H1 (cell line): ENCODE measurements at regions not wholly inside any gene's neighbourhood (a gene's known extent, or its start where the extent isn't known, plus 50 kb on each side); places are given as distances from the start of the nearest gene placed in this dataset.

Experiments
- CTCF ChIA-PET: fragments of 300-600 bp; sonication (Branson Sonifier 250); formaldehyde crosslinking; loops from one replicate; lab custom pipeline; 2021; ENCODE audit not compliant: partially characterized antibody; lab: Charles Lee
- POLR2A ChIA-PET: fragments of 300-600 bp; sonication (Branson Sonifier 250); formaldehyde crosslinking; loops from one replicate; lab custom pipeline; 2021; ENCODE audit warnings: inconsistent platforms; ENCODE audit not compliant: partially characterized antibody; lab: Charles Lee
- DNase-seq, 2 experiments: peaks; one replicate each; pipeline versions ENCODE4 v3.0.0 to v3.0.0-alpha.2; 2010 to 2022; ENCODE audit warnings: low spot score in 2 of 2, low read depth in 1 of 2, mixed read lengths in 1 of 2
- FAIRE-seq: peaks from 2 replicates; lab custom pipeline; 2011; peaks lifted over from hg19 to GRCh38; lab: Jason Lieb, UNC
- H2AFZ ChIP-seq: 2 replicates; pipeline ENCODE4 v1.8.1; 2012; ENCODE audit warnings: low read length, inconsistent platforms
- H2AK5ac ChIP-seq: 2 replicates; pipeline ENCODE4 v1.6.1; 2013; ENCODE audit warnings: low read depth, low read length
- H2BK120ac ChIP-seq: replicated peaks from 2 replicates; pipeline ENCODE3; 2013; ENCODE audit warnings: low read depth, low read length, inconsistent platforms
- H2BK12ac ChIP-seq: 2 replicates; pipeline ENCODE4 v1.6.1; 2013; ENCODE audit warnings: low read depth, low read length
- H2BK15ac ChIP-seq: 2 replicates; pipeline ENCODE4 v1.6.1; 2013; ENCODE audit warnings: low read length
- H2BK20ac ChIP-seq: 2 replicates; pipeline ENCODE4 v1.6.1; 2013; ENCODE audit warnings: low read length
- H2BK5ac ChIP-seq: 2 replicates; pipeline ENCODE4 v1.6.1; 2013; ENCODE audit warnings: low read depth, low read length
- H3K14ac ChIP-seq: 2 replicates; pipeline ENCODE4 v1.6.1; 2013; ENCODE audit warnings: inconsistent platforms; ENCODE audit not compliant: insufficient read length
- H3K18ac ChIP-seq: 2 replicates; pipeline ENCODE4 v1.6.1; 2013; ENCODE audit warnings: low read length; ENCODE audit errors: extremely low read depth
- H3K23ac ChIP-seq: 2 replicates; pipeline ENCODE4 v1.6.1; 2013; ENCODE audit warnings: inconsistent platforms; ENCODE audit not compliant: insufficient read length
- H3K23me2 ChIP-seq: 2 replicates; pipeline ENCODE4 v1.6.1; 2013; ENCODE audit warnings: low read depth, low read length
- H3K27ac ChIP-seq: 2 replicates; pipeline ENCODE4 v1.6.1; 2011; ENCODE audit warnings: low read depth, low read length, inconsistent platforms
- H3K27me3 ChIP-seq, 4 experiments: replicated peaks in 1 of 4; 1 replicate in 1 of 4; 2 replicates in 3 of 4; pipeline versions ENCODE4 v1.6.1 to v1.8.1; 2011 to 2013; ENCODE audit warnings: low read length in 3 of 4, mild to moderate bottlenecking in 3 of 4, inconsistent platforms in 2 of 4, mixed read lengths in 2 of 4, moderate library complexity in 1 of 4; ENCODE audit not compliant: control insufficient read depth in 3 of 4, insufficient read depth in 3 of 4; ENCODE audit errors: extremely low read depth in 1 of 4
- H3K36me3 ChIP-seq, 4 experiments: 2 replicates each; pipeline versions ENCODE4 v1.6.1 to v1.8.1; 2011 to 2013; ENCODE audit warnings: mild to moderate bottlenecking in 4 of 4, low read length in 3 of 4, moderate library complexity in 2 of 4, control low read depth in 1 of 4, inconsistent platforms in 1 of 4; ENCODE audit not compliant: insufficient read depth in 4 of 4, control insufficient read depth in 2 of 4
- H3K4ac ChIP-seq: replicated peaks from 2 replicates; pipeline ENCODE3; 2013; ENCODE audit warnings: low read length, low read depth, mixed read lengths, inconsistent platforms; ENCODE audit not compliant: insufficient read length
- H3K4me1 ChIP-seq, 4 experiments: replicated peaks in 1 of 4; 1 replicate in 1 of 4; 2 replicates in 3 of 4; pipeline versions ENCODE4 v1.6.1 to v1.8.1; 2011 to 2013; ENCODE audit warnings: low read length in 3 of 4, inconsistent platforms in 2 of 4, mixed read lengths in 1 of 4; ENCODE audit not compliant: insufficient read depth in 4 of 4, control insufficient read depth in 3 of 4
- H3K4me2 ChIP-seq, 2 experiments: 2 replicates each; pipeline versions ENCODE4 v1.6.1 to v1.8.1; 2011 to 2013; ENCODE audit warnings: low read depth in 2 of 2, low read length in 2 of 2, control low read depth in 1 of 2, inconsistent platforms in 1 of 2, mild to moderate bottlenecking in 1 of 2; ENCODE audit not compliant: insufficient read depth in 1 of 2
- H3K4me3 ChIP-seq, 4 experiments: fragments of 200-600, 300-600 bp in 1 of 4; sonication (generic), shearing (Covaris generic), sonication (Bioruptor Twin) in 1 of 4; 2 replicates each; pipeline versions ENCODE4 v1.5.1 to v1.8.1; 2011 to 2016; ENCODE audit warnings: low read length in 4 of 4, low read depth in 3 of 4, control low read depth in 2 of 4, inconsistent platforms in 2 of 4, mild to moderate bottlenecking in 2 of 4, mixed read lengths in 1 of 4, moderate library complexity in 1 of 4; ENCODE audit not compliant: insufficient read depth in 2 of 4; ENCODE audit errors: extremely low read depth in 1 of 4
- H3K56ac ChIP-seq: replicated peaks from 2 replicates; pipeline ENCODE3; 2013; ENCODE audit warnings: low read depth, mild to moderate bottlenecking, mixed read lengths, low read length, inconsistent platforms; ENCODE audit not compliant: insufficient read length
- H3K79me1 ChIP-seq: 2 replicates; pipeline ENCODE4 v1.6.1; 2013; ENCODE audit warnings: low read depth, low read length, control low read depth
- H3K79me2 ChIP-seq, 2 experiments: 2 replicates each; pipeline versions ENCODE4 v1.6.1 to v1.8.1; 2012 to 2013; ENCODE audit warnings: low read length in 2 of 2, mild to moderate bottlenecking in 2 of 2, inconsistent platforms in 1 of 2; ENCODE audit not compliant: insufficient read depth in 2 of 2, control insufficient read depth in 1 of 2
- H3K9ac ChIP-seq, 4 experiments: replicated peaks in 1 of 4; 1 replicate in 1 of 4; 2 replicates in 3 of 4; pipeline versions ENCODE4 v1.6.1 to v1.8.1; 2011 to 2013; ENCODE audit warnings: low read depth in 3 of 4, low read length in 3 of 4, control low read depth in 2 of 4, mild to moderate bottlenecking in 2 of 4, moderate library complexity in 2 of 4, inconsistent platforms in 1 of 4; ENCODE audit errors: extremely low read depth in 1 of 4
- H3K9me3 ChIP-seq, 2 experiments: 2 replicates each; pipeline versions ENCODE4 v1.6.1 to v1.8.1; 2012 to 2013; ENCODE audit warnings: mild to moderate bottlenecking in 2 of 2, moderate library complexity in 2 of 2, control low read depth in 1 of 2, inconsistent platforms in 1 of 2, low read depth in 1 of 2, low read length in 1 of 2, mixed read lengths in 1 of 2; ENCODE audit not compliant: insufficient read depth in 2 of 2
- H4K20me1 ChIP-seq, 2 experiments: replicated peaks in 1 of 2; 2 replicates each; pipeline versions ENCODE3 to v1.8.1; 2011 to 2013; ENCODE audit warnings: inconsistent platforms in 2 of 2, low read length in 2 of 2, mild to moderate bottlenecking in 1 of 2; ENCODE audit not compliant: insufficient read depth in 2 of 2, control insufficient read depth in 1 of 2
- H4K5ac ChIP-seq: 2 replicates; pipeline ENCODE4 v1.6.1; 2013; ENCODE audit warnings: low read length, low read depth, mixed read lengths, inconsistent platforms; ENCODE audit not compliant: insufficient read length
- H4K8ac ChIP-seq: 2 replicates; pipeline ENCODE4 v1.8.0; 2013; ENCODE audit warnings: mild to moderate bottlenecking, moderate library complexity, low read length, inconsistent platforms; ENCODE audit not compliant: insufficient read depth; ENCODE audit errors: extremely low read depth
- H4K91ac ChIP-seq: replicated peaks from 2 replicates; pipeline ENCODE3; 2013; ENCODE audit warnings: low read length, mixed read lengths, inconsistent platforms; ENCODE audit not compliant: insufficient read length
- ATF2 ChIP-seq: IDR thresholded peaks from 2 replicates; pipeline ENCODE4 v1.6.1; 2012; ENCODE audit warnings: low read length, inconsistent platforms
- CREB1 ChIP-seq: IDR thresholded peaks from 2 replicates; pipeline ENCODE4 v1.6.1; 2012; ENCODE audit warnings: inconsistent platforms
- CTBP2 ChIP-seq: IDR thresholded peaks from 2 replicates; pipeline ENCODE4 v1.7.0; 2011; ENCODE audit warnings: borderline replicate concordance, mild to moderate bottlenecking, moderate library complexity, mixed read lengths, low read length; ENCODE audit not compliant: insufficient read depth, insufficient read length
- CTCF ChIP-seq, 3 experiments: IDR thresholded peaks; 1 replicate in 2 of 3; 2 replicates in 1 of 3; pipeline versions ENCODE4 v1.5.1 to v1.6.1; 2011; ENCODE audit warnings: low read length in 3 of 3, mild to moderate bottlenecking in 3 of 3, inconsistent platforms in 2 of 3, low read depth in 1 of 3, moderate library complexity in 1 of 3; ENCODE audit not compliant: insufficient read depth in 1 of 3; ENCODE audit errors: control extremely low read depth in 1 of 3
- JUND ChIP-seq: IDR thresholded peaks from 2 replicates; pipeline ENCODE4 v1.6.1; 2011; ENCODE audit warnings: mild to moderate bottlenecking, improper control_type of control experiment, low read length
- POU5F1 ChIP-seq: IDR thresholded peaks from 2 replicates; pipeline ENCODE4 v1.6.1; 2011; ENCODE audit warnings: low read depth, mild to moderate bottlenecking, low read length, moderate library complexity
- RFX5 ChIP-seq: IDR thresholded peaks from 2 replicates; pipeline ENCODE4 v1.6.1; 2011; ENCODE audit warnings: low read depth, low read length, improper control_type of control experiment, borderline replicate concordance
- RNF2 ChIP-seq: fragments of 200-900, 300-1000 bp; sonication (generic); IDR thresholded peaks from 2 replicates; pipeline ENCODE4 v1.7.1; 2016; ENCODE audit warnings: borderline replicate concordance, low read depth, mild to moderate bottlenecking, antibody characterized with exemption, low read length; ENCODE audit not compliant: poor library complexity, severe bottlenecking; ENCODE audit errors: missing control alignments
- SAP30 ChIP-seq: fragments of 300-600 bp; sonication (generic); IDR thresholded peaks from 2 replicates; pipeline ENCODE4 v1.7.1; 2012; ENCODE audit warnings: low read length, moderate library complexity, mild to moderate bottlenecking, inconsistent platforms; ENCODE audit not compliant: insufficient read depth, insufficient replicate concordance
- SP2 ChIP-seq: IDR thresholded peaks from 2 replicates; pipeline ENCODE4 v1.6.1; 2012; ENCODE audit warnings: mild to moderate bottlenecking, low read length, inconsistent platforms
- WGBS, 2 experiments: shearing (Covaris generic) in 1 of 2; methylation state at CpG; one replicate each; pipeline versions ENCODE4 v1.1.6 to v1.1.7; 2013 to 2015; ENCODE audit warnings: low lambda C conversion rate in 2 of 2, mixed read lengths in 2 of 2, inconsistent platforms in 1 of 2, low coverage in 1 of 2, missing lambda C conversion rate in 1 of 2; ENCODE audit not compliant: insufficient replicate concordance in 2 of 2, insufficient coverage in 1 of 2, insufficient read length in 1 of 2; ENCODE audit errors: extremely low coverage in 1 of 2, missing lambda C conversion rate in 1 of 2; 5-methylcytosine and 5-hydroxymethylcytosine counted together

GRCh38 chr18:77977331-77977730, 727.7 kb downstream of the GALR1 start:
- Histone ChIP-seq H2BK120ac (no peak overlapping the region), H2BK12ac (no peak overlapping the region), H3K23me2 (no peaks in the 10 kb centered on the region; the same call in 1 of the 2 replicates), H3K9me3 (no peaks in the 10 kb centered on the region), H3K9ac (no peak overlapping the region), H3K18ac (no peak overlapping the region), H3K79me2 (no peaks in the 10 kb centered on the region), H3K4me3 (no peak overlapping the region), H4K5ac (no peak overlapping the region), H3K79me1 (no peaks in the 10 kb centered on the region), H4K91ac (no peak overlapping the region), H3K23ac (no peak overlapping the region), H2AFZ (no peak overlapping the region), H3K27me3 (no peaks in the 10 kb centered on the region), H2AK5ac (no peak overlapping the region), H3K36me3 (no peaks in the 10 kb centered on the region), H3K27ac (no peak overlapping the region), H2BK5ac (no peak overlapping the region), H3K4me2 (no peak overlapping the region), H3K4ac (no peak overlapping the region), H2BK20ac (no peak overlapping the region), H4K8ac (0 out of 2 replicates have a peak overlapping the region, but pooled peaks have one; percentile 59), H3K56ac (no peak overlapping the region), H3K14ac (no peak overlapping the region), H3K4me1 (no peaks in the 10 kb centered on the region), H4K20me1 (no peaks in the 10 kb centered on the region), H2BK15ac (no peak overlapping the region)
- POLR2A ChIA-PET, result no interaction called here
- CTCF ChIA-PET, result no interaction called here
- DNase-seq (no peak), FAIRE-seq (no peak)
- WGBS, 2 experiments, result 96% methylated on average over 11 of the region's 11 CpGs; no CpG with 5 or more reads in 1 of the 2 experiments
- TF ChIP-seq JUND (no peak), SAP30 (no peak), CTCF (IDR thresholded peaks at IDR 0.05; ENCODE audit: control extremely low read depth in 1 of 3, insufficient read depth in 1 of 3, low read depth in 1 of 3, low read length in 3 of 3) (no peak), POU5F1 (no peak), CREB1 (no peak), ATF2 (no peak), RFX5 (no peak), SP2 (no peak), RNF2 (no peak), CTBP2 (no peak)
